ENCODE measurements at regions not wholly inside any gene's neighbourhood (a gene's known extent, or its start where the extent isn't known, plus 50 kb on each side); places are given as distances from the start of the nearest gene placed in this dataset.

GRCh38 chrX:65034292-65034667, 58.0 kb upstream of the ZC4H2 start:
- DNase-seq: no peak
